ENCODE measurements at regions not wholly inside any gene's neighbourhood (a gene's known extent, or its start where the extent isn't known, plus 50 kb on each side); places are given as distances from the start of the nearest gene placed in this dataset.

DNA sequence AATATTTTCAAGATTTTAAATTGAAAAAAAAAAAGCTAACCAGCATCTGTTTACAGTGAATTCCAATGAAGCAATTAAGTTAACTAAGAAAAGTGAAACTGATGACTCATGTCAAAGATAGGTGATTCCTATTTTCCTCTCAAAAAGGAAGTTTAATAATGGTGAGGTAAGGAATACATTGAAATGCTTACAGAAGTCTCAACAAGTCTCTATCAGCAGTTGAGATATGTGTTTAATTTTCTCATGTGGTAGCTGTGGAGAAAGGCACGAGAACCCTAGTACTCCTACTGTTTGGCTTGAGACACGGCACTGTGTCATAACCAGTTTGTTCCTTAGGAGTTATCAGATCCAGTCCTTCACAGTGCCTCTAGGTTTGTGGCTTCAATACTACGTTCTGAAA is 114.5 kb downstream of the SLC25A46 start:
- no peak overlapping the region for H3K4me3 ChIP-seq (ENCODE audit: low read depth, low read length)
- no peak for DNase-seq (ENCODE audit: low read depth)
- TF ChIP-seq, protein P1, sequence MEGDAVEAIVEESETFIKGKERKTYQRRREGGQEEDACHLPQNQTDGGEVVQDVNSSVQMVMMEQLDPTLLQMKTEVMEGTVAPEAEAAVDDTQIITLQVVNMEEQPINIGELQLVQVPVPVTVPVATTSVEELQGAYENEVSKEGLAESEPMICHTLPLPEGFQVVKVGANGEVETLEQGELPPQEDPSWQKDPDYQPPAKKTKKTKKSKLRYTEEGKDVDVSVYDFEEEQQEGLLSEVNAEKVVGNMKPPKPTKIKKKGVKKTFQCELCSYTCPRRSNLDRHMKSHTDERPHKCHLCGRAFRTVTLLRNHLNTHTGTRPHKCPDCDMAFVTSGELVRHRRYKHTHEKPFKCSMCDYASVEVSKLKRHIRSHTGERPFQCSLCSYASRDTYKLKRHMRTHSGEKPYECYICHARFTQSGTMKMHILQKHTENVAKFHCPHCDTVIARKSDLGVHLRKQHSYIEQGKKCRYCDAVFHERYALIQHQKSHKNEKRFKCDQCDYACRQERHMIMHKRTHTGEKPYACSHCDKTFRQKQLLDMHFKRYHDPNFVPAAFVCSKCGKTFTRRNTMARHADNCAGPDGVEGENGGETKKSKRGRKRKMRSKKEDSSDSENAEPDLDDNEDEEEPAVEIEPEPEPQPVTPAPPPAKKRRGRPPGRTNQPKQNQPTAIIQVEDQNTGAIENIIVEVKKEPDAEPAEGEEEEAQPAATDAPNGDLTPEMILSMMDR (IDR thresholded peaks at IDR 0.05; ENCODE audit: low read depth, low read length) = no peak
- TF ChIP-seq, protein P2, sequence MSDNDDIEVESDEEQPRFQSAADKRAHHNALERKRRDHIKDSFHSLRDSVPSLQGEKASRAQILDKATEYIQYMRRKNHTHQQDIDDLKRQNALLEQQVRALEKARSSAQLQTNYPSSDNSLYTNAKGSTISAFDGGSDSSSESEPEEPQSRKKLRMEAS (IDR thresholded peaks at IDR 0.05; ENCODE audit: low read depth, low read length) = no peak
- no peak for TF ChIP-seq MYC (IDR thresholded peaks at IDR 0.05; ENCODE audit: low read depth, low read length)

DNA sequence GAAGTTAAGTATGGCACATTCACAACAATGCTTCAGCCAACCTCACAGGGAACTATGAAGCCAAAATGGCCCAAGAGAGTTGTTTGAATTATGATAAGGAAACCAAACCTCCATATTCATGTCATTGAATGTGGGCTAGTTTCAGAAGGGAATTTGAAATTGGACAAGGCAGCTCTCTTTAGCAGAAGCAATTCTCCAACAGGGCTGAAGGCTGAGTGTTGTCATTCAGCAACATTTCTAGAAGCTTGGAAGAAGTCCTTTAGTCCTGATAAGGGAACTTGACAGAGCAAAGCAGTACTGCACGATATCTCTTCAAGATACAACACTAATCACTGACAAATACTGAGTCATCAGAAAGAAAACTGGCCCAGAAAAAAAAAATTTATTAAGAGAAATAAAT is 115.4 kb downstream of the SLC25A46 start:
- TF ChIP-seq POLR2A (IDR thresholded peaks at IDR 0.05; ENCODE audit: extremely low read depth, insufficient read length) = no peak
- TF ChIP-seq, protein P1 (IDR thresholded peaks at IDR 0.05; ENCODE audit: low read depth, low read length) = no peak
- TF ChIP-seq, protein P2 (IDR thresholded peaks at IDR 0.05; ENCODE audit: low read depth, low read length) = no peak
- TF ChIP-seq MYC (IDR thresholded peaks at IDR 0.05; ENCODE audit: low read depth, low read length) = no peak
- H3K4me3 ChIP-seq (ENCODE audit: low read depth, low read length) = no peak overlapping the region
- no peak for DNase-seq (ENCODE audit: low read depth)

DNA sequence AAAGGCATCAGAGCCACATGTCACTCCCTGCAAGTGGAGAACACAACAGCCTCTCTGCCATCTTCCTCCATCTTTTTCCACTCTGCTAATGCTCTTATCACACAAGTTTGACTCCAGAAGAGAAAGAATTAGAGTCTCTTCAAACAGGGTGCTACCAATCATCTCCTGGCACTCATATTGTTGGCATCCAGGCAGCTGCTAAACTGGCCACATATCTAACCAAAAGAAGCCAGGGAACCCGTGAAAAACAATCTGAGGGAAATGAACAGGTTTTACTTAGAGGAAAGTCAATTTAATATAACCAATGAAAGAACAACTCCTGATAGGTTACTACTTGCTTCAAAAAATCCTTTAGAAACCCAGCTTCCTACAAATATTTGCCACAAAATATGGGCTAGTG is 117.2 kb downstream of the SLC25A46 start:
- DNase-seq (ENCODE audit: low read depth) = no peak
- TF ChIP-seq POLR2A (IDR thresholded peaks at IDR 0.05; ENCODE audit: extremely low read depth, insufficient read length) (no peak), MYC (IDR thresholded peaks at IDR 0.05; ENCODE audit: low read depth, low read length) (no peak)
- TF ChIP-seq, protein P1 (IDR thresholded peaks at IDR 0.05; ENCODE audit: low read depth, low read length) = no peak
- TF ChIP-seq, protein P2 (IDR thresholded peaks at IDR 0.05; ENCODE audit: low read depth, low read length) = no peak
- H3K4me3 ChIP-seq (ENCODE audit: low read depth, low read length) = no peak overlapping the region

DNA sequence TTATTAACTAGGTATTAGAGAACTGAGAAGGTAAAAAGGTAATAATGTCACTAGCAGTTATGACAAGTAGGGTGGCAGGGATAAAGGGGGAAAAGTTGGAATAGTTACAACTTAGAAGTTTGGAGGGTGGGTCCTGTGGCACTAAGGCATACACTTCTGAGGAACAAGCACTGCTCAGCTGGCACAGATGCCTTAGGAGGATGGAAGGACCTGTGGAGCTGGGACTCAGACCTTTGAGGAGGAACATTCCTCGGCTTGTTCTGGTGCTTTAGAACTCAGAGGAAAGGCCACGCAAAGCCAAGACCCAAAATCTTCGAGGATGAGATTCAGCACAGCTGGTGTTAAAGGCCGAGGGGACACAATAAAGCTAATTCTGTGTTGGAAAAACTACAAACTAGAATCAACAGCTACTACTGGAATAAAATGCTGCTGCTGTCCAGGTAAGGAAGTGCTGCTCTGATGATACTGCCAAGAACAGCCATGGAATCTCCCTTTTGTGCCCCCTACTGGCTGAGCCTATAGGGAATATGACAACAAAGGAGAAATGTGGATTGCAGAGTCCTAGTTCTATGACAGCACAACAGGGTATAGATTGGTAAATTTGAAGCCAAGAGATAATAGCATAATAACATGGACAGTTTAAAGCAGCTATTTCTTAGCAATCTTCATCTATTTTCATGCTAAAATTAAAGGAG is 126.7 kb downstream of the SLC25A46 start:
- peak; percentile 36 for DNase-seq (ENCODE audit: low read depth)
- TF ChIP-seq, protein P2 (IDR thresholded peaks at IDR 0.05; ENCODE audit: low read depth, low read length) = no peak
- TF ChIP-seq POLR2A (IDR thresholded peaks at IDR 0.05; ENCODE audit: extremely low read depth, insufficient read length) = no peak
- TF ChIP-seq, protein P1 (IDR thresholded peaks at IDR 0.05; ENCODE audit: low read depth, low read length) = peak; percentile 52
- H3K4me3 ChIP-seq (ENCODE audit: low read depth, low read length) = no peak overlapping the region

DNA sequence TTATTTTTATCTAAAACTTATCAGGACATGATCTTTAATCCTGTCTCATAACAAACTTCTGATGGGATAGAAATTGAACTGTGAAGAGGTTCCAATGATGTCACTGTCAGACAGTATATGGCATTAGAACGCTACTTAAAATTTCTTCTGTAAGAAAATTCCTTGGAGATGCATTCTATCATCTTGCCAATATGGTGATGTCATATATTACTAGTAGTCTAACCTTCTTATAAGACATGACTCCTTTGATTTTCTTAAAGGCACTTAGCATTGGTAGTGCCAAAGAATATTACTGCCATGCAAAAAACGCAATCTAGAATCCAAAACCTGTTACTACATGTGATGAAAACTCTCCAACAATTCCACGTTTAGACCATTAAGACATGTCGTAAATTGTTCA is 131.1 kb downstream of the SLC25A46 start:
- DNase-seq (ENCODE audit: low read depth) = no peak
- no peak overlapping the region for H3K4me3 ChIP-seq (ENCODE audit: low read depth, low read length)
- TF ChIP-seq POLR2A (IDR thresholded peaks at IDR 0.05; ENCODE audit: extremely low read depth, insufficient read length) (no peak), MYC (IDR thresholded peaks at IDR 0.05; ENCODE audit: low read depth, low read length) (no peak)
- TF ChIP-seq, protein P1 (IDR thresholded peaks at IDR 0.05; ENCODE audit: low read depth, low read length) = no peak
- TF ChIP-seq, protein P2 (IDR thresholded peaks at IDR 0.05; ENCODE audit: low read depth, low read length) = no peak

All from NB4 (cell line).